H1 (cell line): ENCODE measurements at regions not wholly inside any gene's neighbourhood (a gene's known extent, or its start where the extent isn't known, plus 50 kb on each side); places are given as distances from the start of the nearest gene placed in this dataset.
"Not testable (repeated sequence)": the region's sequence is repeated elsewhere in the genome, so short reads cannot be mapped to it uniquely, and the experiment has no call there.

ENCODE experiments used
- CTCF ChIA-PET: fragments of 300-600 bp; sonication (Branson Sonifier 250); formaldehyde crosslinking; loops from one replicate; lab custom pipeline; 2021; ENCODE audit not compliant: partially characterized antibody; lab: Charles Lee
- POLR2A ChIA-PET: fragments of 300-600 bp; sonication (Branson Sonifier 250); formaldehyde crosslinking; loops from one replicate; lab custom pipeline; 2021; ENCODE audit warnings: inconsistent platforms; ENCODE audit not compliant: partially characterized antibody; lab: Charles Lee
- DNase-seq, 2 experiments: peaks; one replicate each; pipeline versions ENCODE4 v3.0.0 to v3.0.0-alpha.2; 2010 to 2022; ENCODE audit warnings: low spot score in 2 of 2, low read depth in 1 of 2, mixed read lengths in 1 of 2
- FAIRE-seq: peaks from 2 replicates; lab custom pipeline; 2011; peaks lifted over from hg19 to GRCh38; lab: Jason Lieb, UNC
- H2AFZ ChIP-seq: 2 replicates; pipeline ENCODE4 v1.8.1; 2012; ENCODE audit warnings: low read length, inconsistent platforms
- H2AK5ac ChIP-seq: 2 replicates; pipeline ENCODE4 v1.6.1; 2013; ENCODE audit warnings: low read depth, low read length
- H2BK120ac ChIP-seq: replicated peaks from 2 replicates; pipeline ENCODE3; 2013; ENCODE audit warnings: low read depth, low read length, inconsistent platforms
- H2BK12ac ChIP-seq: 2 replicates; pipeline ENCODE4 v1.6.1; 2013; ENCODE audit warnings: low read depth, low read length
- H2BK15ac ChIP-seq: 2 replicates; pipeline ENCODE4 v1.6.1; 2013; ENCODE audit warnings: low read length
- H2BK20ac ChIP-seq: 2 replicates; pipeline ENCODE4 v1.6.1; 2013; ENCODE audit warnings: low read length
- H2BK5ac ChIP-seq: 2 replicates; pipeline ENCODE4 v1.6.1; 2013; ENCODE audit warnings: low read depth, low read length
- H3K14ac ChIP-seq: 2 replicates; pipeline ENCODE4 v1.6.1; 2013; ENCODE audit warnings: inconsistent platforms; ENCODE audit not compliant: insufficient read length
- H3K18ac ChIP-seq: 2 replicates; pipeline ENCODE4 v1.6.1; 2013; ENCODE audit warnings: low read length; ENCODE audit errors: extremely low read depth
- H3K23ac ChIP-seq: 2 replicates; pipeline ENCODE4 v1.6.1; 2013; ENCODE audit warnings: inconsistent platforms; ENCODE audit not compliant: insufficient read length
- H3K23me2 ChIP-seq: 2 replicates; pipeline ENCODE4 v1.6.1; 2013; ENCODE audit warnings: low read depth, low read length
- H3K27ac ChIP-seq: 2 replicates; pipeline ENCODE4 v1.6.1; 2011; ENCODE audit warnings: low read depth, low read length, inconsistent platforms
- H3K27me3 ChIP-seq, 4 experiments: replicated peaks in 1 of 4; 1 replicate in 1 of 4; 2 replicates in 3 of 4; pipeline versions ENCODE4 v1.6.1 to v1.8.1; 2011 to 2013; ENCODE audit warnings: low read length in 3 of 4, mild to moderate bottlenecking in 3 of 4, inconsistent platforms in 2 of 4, mixed read lengths in 2 of 4, moderate library complexity in 1 of 4; ENCODE audit not compliant: control insufficient read depth in 3 of 4, insufficient read depth in 3 of 4; ENCODE audit errors: extremely low read depth in 1 of 4
- H3K36me3 ChIP-seq, 4 experiments: 2 replicates each; pipeline versions ENCODE4 v1.6.1 to v1.8.1; 2011 to 2013; ENCODE audit warnings: mild to moderate bottlenecking in 4 of 4, low read length in 3 of 4, moderate library complexity in 2 of 4, control low read depth in 1 of 4, inconsistent platforms in 1 of 4; ENCODE audit not compliant: insufficient read depth in 4 of 4, control insufficient read depth in 2 of 4
- H3K4ac ChIP-seq: replicated peaks from 2 replicates; pipeline ENCODE3; 2013; ENCODE audit warnings: low read length, low read depth, mixed read lengths, inconsistent platforms; ENCODE audit not compliant: insufficient read length
- H3K4me1 ChIP-seq, 4 experiments: replicated peaks in 1 of 4; 1 replicate in 1 of 4; 2 replicates in 3 of 4; pipeline versions ENCODE4 v1.6.1 to v1.8.1; 2011 to 2013; ENCODE audit warnings: low read length in 3 of 4, inconsistent platforms in 2 of 4, mixed read lengths in 1 of 4; ENCODE audit not compliant: insufficient read depth in 4 of 4, control insufficient read depth in 3 of 4
- H3K4me2 ChIP-seq, 2 experiments: 2 replicates each; pipeline versions ENCODE4 v1.6.1 to v1.8.1; 2011 to 2013; ENCODE audit warnings: low read depth in 2 of 2, low read length in 2 of 2, control low read depth in 1 of 2, inconsistent platforms in 1 of 2, mild to moderate bottlenecking in 1 of 2; ENCODE audit not compliant: insufficient read depth in 1 of 2
- H3K4me3 ChIP-seq, 4 experiments: fragments of 200-600, 300-600 bp in 1 of 4; sonication (generic), shearing (Covaris generic), sonication (Bioruptor Twin) in 1 of 4; 2 replicates each; pipeline versions ENCODE4 v1.5.1 to v1.8.1; 2011 to 2016; ENCODE audit warnings: low read length in 4 of 4, low read depth in 3 of 4, control low read depth in 2 of 4, inconsistent platforms in 2 of 4, mild to moderate bottlenecking in 2 of 4, mixed read lengths in 1 of 4, moderate library complexity in 1 of 4; ENCODE audit not compliant: insufficient read depth in 2 of 4; ENCODE audit errors: extremely low read depth in 1 of 4
- H3K56ac ChIP-seq: replicated peaks from 2 replicates; pipeline ENCODE3; 2013; ENCODE audit warnings: low read depth, mild to moderate bottlenecking, mixed read lengths, low read length, inconsistent platforms; ENCODE audit not compliant: insufficient read length
- H3K79me1 ChIP-seq: 2 replicates; pipeline ENCODE4 v1.6.1; 2013; ENCODE audit warnings: low read depth, low read length, control low read depth
- H3K79me2 ChIP-seq, 2 experiments: 2 replicates each; pipeline versions ENCODE4 v1.6.1 to v1.8.1; 2012 to 2013; ENCODE audit warnings: low read length in 2 of 2, mild to moderate bottlenecking in 2 of 2, inconsistent platforms in 1 of 2; ENCODE audit not compliant: insufficient read depth in 2 of 2, control insufficient read depth in 1 of 2
- H3K9ac ChIP-seq, 4 experiments: replicated peaks in 1 of 4; 1 replicate in 1 of 4; 2 replicates in 3 of 4; pipeline versions ENCODE4 v1.6.1 to v1.8.1; 2011 to 2013; ENCODE audit warnings: low read depth in 3 of 4, low read length in 3 of 4, control low read depth in 2 of 4, mild to moderate bottlenecking in 2 of 4, moderate library complexity in 2 of 4, inconsistent platforms in 1 of 4; ENCODE audit errors: extremely low read depth in 1 of 4
- H3K9me3 ChIP-seq, 2 experiments: 2 replicates each; pipeline versions ENCODE4 v1.6.1 to v1.8.1; 2012 to 2013; ENCODE audit warnings: mild to moderate bottlenecking in 2 of 2, moderate library complexity in 2 of 2, control low read depth in 1 of 2, inconsistent platforms in 1 of 2, low read depth in 1 of 2, low read length in 1 of 2, mixed read lengths in 1 of 2; ENCODE audit not compliant: insufficient read depth in 2 of 2
- H4K20me1 ChIP-seq, 2 experiments: replicated peaks in 1 of 2; 2 replicates each; pipeline versions ENCODE3 to v1.8.1; 2011 to 2013; ENCODE audit warnings: inconsistent platforms in 2 of 2, low read length in 2 of 2, mild to moderate bottlenecking in 1 of 2; ENCODE audit not compliant: insufficient read depth in 2 of 2, control insufficient read depth in 1 of 2
- H4K5ac ChIP-seq: 2 replicates; pipeline ENCODE4 v1.6.1; 2013; ENCODE audit warnings: low read length, low read depth, mixed read lengths, inconsistent platforms; ENCODE audit not compliant: insufficient read length
- H4K8ac ChIP-seq: 2 replicates; pipeline ENCODE4 v1.8.0; 2013; ENCODE audit warnings: mild to moderate bottlenecking, moderate library complexity, low read length, inconsistent platforms; ENCODE audit not compliant: insufficient read depth; ENCODE audit errors: extremely low read depth
- H4K91ac ChIP-seq: replicated peaks from 2 replicates; pipeline ENCODE3; 2013; ENCODE audit warnings: low read length, mixed read lengths, inconsistent platforms; ENCODE audit not compliant: insufficient read length
- WGBS, 2 experiments: shearing (Covaris generic) in 1 of 2; methylation state at CpG; one replicate each; pipeline versions ENCODE4 v1.1.6 to v1.1.7; 2013 to 2015; ENCODE audit warnings: low lambda C conversion rate in 2 of 2, mixed read lengths in 2 of 2, inconsistent platforms in 1 of 2, low coverage in 1 of 2, missing lambda C conversion rate in 1 of 2; ENCODE audit not compliant: insufficient replicate concordance in 2 of 2, insufficient coverage in 1 of 2, insufficient read length in 1 of 2; ENCODE audit errors: extremely low coverage in 1 of 2, missing lambda C conversion rate in 1 of 2; 5-methylcytosine and 5-hydroxymethylcytosine counted together

- H3K4me2 ChIP-seq = peak overlapping the region in 1 of 2 experiments; percentile 37; a peak in 2 of 4 replicates
- H4K20me1 ChIP-seq, FAIRE-seq, H2BK12ac ChIP-seq, H3K4ac ChIP-seq, H4K5ac ChIP-seq, CTCF ChIA-PET, DNase-seq, H4K8ac ChIP-seq, H2BK20ac ChIP-seq, H2BK15ac ChIP-seq, H3K23ac ChIP-seq, H3K79me2 ChIP-seq, H3K4me1 ChIP-seq, H3K56ac ChIP-seq, H3K18ac ChIP-seq, POLR2A ChIA-PET, H3K23me2 ChIP-seq, H2AK5ac ChIP-seq, H3K14ac ChIP-seq, H2BK120ac ChIP-seq, H3K27me3 ChIP-seq, H3K9ac ChIP-seq, H3K79me1 ChIP-seq, H4K91ac ChIP-seq, H3K36me3 ChIP-seq, H2AFZ ChIP-seq, H2BK5ac ChIP-seq, H3K27ac ChIP-seq: not testable (repeated sequence)
- H3K4me3 ChIP-seq = peak overlapping the region in 1 of 4 experiments; percentile 81; a peak in 2 of 8 replicates
- WGBS, 2 experiments = 96% methylated on average over 15 of the region's 17 CpGs; no CpG with 5 or more reads in 1 of the 2 experiments
- H3K9me3 ChIP-seq = peaks cover 6 to 20% of the 10 kb centered on the region in 2 experiments; a peak in 2 of 4 replicates
These were observed 2654.3 kb upstream of the DEFB115 start for GRCh38 chr20:28603218-28603577.
